ENCODE measurements at regions not wholly inside any gene's neighbourhood (a gene's known extent, or its start where the extent isn't known, plus 50 kb on each side); places are given as distances from the start of the nearest gene placed in this dataset.
"Not testable (repeated sequence)": the region's sequence is repeated elsewhere in the genome, so short reads cannot be mapped to it uniquely, and the experiment has no call there.

DNA sequence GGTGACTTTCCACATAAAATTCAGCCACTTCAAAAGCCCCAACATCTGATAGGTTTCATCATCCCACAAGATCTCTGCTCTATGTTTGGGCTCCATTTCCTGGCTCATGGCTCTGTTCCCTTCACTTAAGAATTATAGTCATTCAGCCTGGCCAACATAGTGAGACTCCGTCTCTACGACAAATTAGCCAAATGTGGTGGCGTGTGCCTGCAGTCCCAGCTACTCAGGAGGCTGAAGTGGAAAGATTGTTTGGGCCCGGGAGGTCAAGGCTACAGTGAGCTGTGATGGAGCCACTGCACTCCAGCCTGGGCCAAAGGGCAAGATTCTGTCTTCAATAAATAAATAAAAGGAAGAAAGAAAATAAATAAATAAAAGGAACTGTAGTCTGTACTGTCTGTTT, 57.9 kb upstream of the CTSV start:
- DNase-seq: no peak

DNA sequence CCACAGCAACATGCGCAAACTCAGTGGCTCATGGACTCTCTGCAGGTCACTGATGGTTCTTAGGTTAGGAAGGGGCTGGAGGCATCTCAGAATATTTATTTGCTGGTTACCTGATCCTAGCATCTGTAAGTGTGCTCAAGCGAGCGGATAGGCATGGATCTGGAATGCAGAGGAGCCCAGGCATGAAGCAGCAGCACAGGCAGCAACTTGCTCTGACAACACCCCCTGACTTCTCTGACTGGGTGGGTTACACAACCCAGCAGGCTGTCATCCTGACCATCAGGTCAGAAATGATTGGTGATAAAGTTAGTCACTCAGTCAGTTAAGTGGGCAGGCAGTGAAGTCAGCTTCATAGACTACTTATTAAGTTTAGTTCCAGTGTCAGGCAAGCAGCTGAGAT, 50.4 kb upstream of the CTSV start:
- DNase-seq: not testable (repeated sequence)
